Activated CD4-positive, alpha-beta T cell treated with anti-CD3 and anti-CD28 coated beads for 48 hours (primary cell): ENCODE measurements at regions not wholly inside any gene's neighbourhood (a gene's known extent, or its start where the extent isn't known, plus 50 kb on each side); places are given as distances from the start of the nearest gene placed in this dataset.
"Not testable (repeated sequence)": the region's sequence is repeated elsewhere in the genome, so short reads cannot be mapped to it uniquely, and the experiment has no call there.

Source experiments
- DNase-seq: peaks from one replicate; pipeline ENCODE4 v3.0.0-alpha.2; 2020

GRCh38 chr4:83981156-83981555 lies 445.2 kb downstream of the GPAT3 start:
- DNase-seq = no peak

DNA sequence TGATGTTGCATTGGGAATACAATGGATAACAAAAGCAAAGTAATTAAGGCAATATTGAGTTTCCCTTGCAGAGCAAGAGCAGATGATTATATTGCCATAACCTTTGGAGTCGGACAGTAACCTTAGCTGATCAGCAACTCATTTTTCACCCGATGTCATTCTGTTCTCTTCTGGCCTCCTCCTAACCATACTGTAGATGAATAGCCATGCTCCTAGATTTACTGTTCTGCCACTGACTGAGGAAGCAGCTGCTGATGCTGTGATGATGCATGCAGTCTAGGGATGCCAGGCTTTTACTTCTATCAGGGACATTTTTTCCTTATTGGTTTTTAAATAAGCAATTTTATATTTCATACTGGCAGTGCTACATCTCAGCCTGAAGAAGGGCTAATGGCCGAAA lies 443.9 kb downstream of the GPAT3 start:
- no peak for DNase-seq

- DNase-seq = no peak
Observed at GRCh38 chr4:83974111-83974780, 438.3 kb downstream of the GPAT3 start.

DNA sequence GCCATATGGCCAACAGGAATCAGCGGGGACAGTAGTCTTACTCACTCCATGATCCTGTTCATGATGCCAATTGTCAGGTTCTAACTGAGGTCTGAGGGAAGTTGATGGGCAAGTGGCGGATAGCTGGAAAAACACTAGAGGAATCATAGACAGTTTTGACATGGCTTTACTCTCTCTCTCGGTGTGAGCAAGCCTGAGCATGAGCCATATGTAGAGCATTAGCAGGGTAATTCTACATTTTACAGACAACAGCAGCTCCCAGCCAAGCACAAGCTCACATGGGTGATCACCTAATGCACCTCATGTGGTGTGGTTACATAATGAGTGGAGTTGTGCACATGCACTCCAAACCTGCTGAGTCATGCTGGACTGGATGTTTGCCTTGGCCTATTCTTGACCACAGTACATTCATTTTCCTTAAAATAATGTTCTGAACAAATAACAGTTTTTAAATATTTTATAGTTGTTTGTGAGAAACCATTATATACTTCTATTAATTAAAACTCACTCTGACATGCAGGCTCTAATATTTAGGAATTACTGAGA lies 429.2 kb downstream of the GPAT3 start:
- DNase-seq = no peak

GRCh38 chr4:83962492-83962891 lies 426.6 kb downstream of the GPAT3 start:
- DNase-seq = no peak

GRCh38 chr4:83961575-83961974 lies 425.7 kb downstream of the GPAT3 start:
- no peak for DNase-seq

- no peak for DNase-seq
Observed at GRCh38 chr4:83959160-83959559, 423.3 kb downstream of the GPAT3 start.

DNA sequence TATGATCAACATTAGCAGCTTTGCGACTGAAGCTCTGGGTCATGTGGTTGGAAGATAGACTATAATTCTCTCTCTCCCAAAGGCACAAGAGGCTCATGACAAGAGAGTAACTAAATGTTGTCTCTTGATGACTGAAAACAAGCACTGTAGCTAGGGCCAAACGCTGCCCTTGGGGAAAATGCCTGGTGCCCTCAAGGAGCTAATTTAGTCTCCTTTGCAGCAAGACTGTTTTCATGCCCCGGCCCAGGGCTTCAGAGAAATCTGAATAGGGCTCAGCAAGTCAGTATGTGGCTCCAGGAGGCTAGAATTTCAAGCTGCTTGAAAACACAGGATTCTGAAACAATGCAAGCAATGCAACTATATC lies 411.9 kb downstream of the GPAT3 start:
- DNase-seq = no peak

GRCh38 chr4:83947125-83947829 lies 411.4 kb downstream of the GPAT3 start:
- no peak for DNase-seq

DNA sequence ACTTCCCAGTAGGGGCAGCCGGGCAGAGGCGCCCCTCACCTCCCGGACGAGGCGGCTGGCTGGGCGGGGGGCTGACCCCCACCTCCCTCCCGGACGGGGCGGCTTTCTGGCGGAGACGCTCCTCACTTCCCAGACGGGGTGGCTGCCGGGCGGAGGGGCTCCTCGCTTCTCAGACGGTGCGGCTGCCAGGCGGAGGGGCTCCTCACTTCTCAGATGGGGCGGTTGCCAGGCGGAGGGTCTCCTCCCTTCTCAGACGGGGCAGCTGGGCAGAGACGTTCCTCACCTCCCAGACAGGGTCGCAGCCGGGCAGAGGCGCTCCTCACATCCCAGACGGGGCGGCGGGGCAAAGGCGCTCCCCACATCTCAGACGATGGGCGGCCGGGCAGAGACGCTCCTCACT lies 407.8 kb downstream of the GPAT3 start:
- not testable (repeated sequence) for DNase-seq

GRCh38 chr4:83932750-83933391 lies 397.0 kb downstream of the GPAT3 start:
- DNase-seq = no peak

DNA sequence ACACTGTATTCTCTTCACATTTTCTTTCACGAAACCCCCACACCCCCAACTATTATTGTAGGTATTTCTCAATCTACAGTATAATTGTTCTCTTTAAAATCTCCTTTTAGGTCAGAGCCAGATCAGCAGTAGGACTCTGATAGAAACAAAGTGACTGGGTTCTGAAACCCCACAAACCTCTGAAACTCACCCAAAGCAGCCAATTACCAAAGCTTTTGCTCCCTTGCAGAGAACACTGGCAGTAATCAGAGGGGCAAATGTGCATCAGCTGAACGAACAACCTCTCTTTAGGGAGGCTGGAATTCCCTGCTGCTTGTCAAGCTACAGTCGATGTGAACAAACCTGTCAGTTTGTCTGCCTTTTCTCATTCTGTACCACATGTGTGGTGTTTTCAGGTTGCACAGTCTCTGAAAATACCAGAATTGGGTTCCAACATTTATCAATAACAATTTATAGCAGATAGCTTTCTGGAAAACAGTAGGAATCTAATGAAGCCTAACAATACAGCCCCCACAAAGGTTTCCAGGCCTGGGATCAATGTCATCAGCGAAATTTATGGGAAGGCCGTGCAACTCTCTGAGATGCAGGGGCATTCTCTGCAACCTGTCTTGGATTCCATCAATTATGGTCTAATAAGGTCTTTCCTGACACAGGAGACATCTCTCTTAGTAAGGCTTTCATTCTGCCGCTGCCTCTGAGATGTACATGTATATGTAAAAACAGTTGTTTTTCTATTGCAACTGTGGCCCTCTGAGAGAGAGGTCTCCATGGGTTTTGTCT lies 395.9 kb downstream of the GPAT3 start:
- DNase-seq = no peak

- no peak for DNase-seq
Observed at GRCh38 chr4:83929550-83929949, 393.6 kb downstream of the GPAT3 start.

- DNase-seq = no peak
Observed at GRCh38 chr4:83926950-83927349, 391.0 kb downstream of the GPAT3 start.

- no peak for DNase-seq
Observed at GRCh38 chr4:83923341-83923740, 387.4 kb downstream of the GPAT3 start.

DNA sequence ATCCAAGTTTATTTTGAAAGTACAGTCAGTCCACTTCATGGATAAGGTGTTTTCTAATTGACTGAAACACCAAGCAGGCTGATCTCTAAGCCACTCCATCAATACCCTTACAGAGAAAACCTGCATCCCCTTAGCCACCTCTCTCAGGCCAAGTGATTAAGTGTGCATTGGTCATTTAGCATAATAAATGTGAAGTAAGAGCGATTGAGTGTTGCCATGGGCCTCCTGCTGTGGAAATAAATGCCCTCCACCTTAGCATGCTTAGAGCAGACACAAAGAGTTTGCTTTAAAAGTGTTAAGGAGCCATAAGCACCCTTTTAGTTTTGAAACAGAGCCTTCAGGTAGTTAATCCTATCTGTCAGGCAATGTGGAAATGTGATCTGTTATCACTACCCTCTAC lies 386.5 kb downstream of the GPAT3 start:
- DNase-seq = no peak

DNA sequence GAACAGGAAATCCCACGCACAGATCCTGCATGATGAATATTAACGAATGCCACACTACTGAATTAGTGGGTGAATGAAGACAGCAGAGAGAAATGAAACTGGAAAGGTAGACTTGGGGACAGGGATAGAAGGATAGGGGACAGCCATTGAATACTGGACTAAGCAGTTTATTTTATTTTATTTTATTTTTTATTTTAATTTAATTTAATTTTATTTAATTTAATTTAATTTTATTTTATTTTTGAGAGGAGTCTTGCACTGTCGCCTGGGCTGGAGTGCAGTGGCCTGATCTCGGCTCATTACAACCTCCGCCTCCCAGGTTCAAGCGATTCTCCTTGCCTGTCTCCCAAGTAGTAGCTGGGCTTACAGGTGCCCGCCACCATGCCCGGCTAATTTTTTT lies 385.2 kb downstream of the GPAT3 start:
- DNase-seq = no peak

GRCh38 chr4:83920375-83920774 lies 384.5 kb downstream of the GPAT3 start:
- no peak for DNase-seq

DNA sequence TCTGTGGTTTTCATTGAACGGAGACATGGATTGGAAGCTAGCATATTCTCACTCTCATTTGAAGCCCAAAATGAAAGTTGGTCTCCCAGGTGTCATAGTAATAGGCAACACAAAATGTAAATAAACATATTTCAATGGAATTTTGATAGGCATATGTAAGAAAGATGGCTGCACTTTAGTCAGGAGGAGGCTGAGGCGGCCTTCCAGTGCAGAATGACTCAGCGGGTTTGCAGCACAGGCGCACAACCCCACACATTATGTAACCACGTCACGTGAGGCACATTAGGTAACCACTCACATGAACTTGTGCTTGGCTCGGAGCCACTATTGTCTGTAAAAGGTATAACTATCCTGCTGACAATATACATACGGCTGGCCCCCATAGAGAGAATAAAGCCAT lies 381.7 kb downstream of the GPAT3 start:
- DNase-seq = no peak

DNA sequence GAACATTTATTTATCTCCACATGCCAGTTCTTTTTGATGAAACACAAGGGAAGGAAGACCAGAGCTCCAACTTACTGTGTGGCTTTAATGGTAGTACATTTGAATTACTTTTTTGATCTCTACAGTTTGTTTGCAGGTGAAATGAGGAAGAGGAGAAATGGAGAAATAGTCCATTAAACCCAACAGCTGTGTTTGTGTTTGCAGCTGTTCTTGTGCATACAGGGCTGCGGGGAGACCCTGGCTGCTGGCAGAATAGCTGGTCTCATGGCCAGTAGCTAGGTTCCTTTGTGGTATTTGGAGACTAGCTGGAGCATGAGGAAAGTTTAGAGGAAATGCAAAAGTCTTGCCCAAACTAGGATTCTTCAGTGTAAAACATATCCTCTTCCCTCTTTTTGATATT lies 374.8 kb downstream of the GPAT3 start:
- DNase-seq = no peak

- no peak for DNase-seq
Observed at GRCh38 chr4:83906561-83906960, 370.7 kb downstream of the GPAT3 start.

DNA sequence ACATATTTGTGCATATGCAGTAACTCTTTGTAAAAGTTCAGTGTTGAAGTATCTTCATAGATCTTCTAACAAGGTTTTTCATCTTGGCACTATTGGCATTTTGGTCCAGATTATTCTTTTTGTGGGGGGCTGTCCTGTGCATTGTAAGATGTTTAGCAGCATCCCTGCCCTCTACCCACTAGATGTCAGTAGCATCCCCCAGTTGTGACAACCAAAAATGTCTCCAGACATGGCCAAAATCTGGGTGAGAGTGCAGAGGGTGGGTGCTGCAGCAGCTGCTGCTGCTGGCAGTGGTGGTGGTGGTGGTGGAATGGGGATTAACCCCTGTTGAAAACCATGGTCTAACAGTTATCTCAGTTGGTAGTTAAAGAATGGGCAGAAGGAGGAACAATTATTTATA lies 370.0 kb downstream of the GPAT3 start:
- no peak for DNase-seq

GRCh38 chr4:83903740-83904139 lies 367.8 kb downstream of the GPAT3 start:
- DNase-seq = not testable (repeated sequence)
